Calu3 (cell line): ENCODE measurements at regions not wholly inside any gene's neighbourhood (a gene's known extent, or its start where the extent isn't known, plus 50 kb on each side); places are given as distances from the start of the nearest gene placed in this dataset.

Experiments
- BruUV-seq: library from RNA; stranded (reverse); fragments of 400-500 nt; replicated peaks from 2 replicates; lab custom pipeline; 2021; lab: Mats Ljungman, UMichigan
- CTCF ChIA-PET: fragments of 300-600 bp; sonication (Branson Sonifier 250); formaldehyde crosslinking; loops from one replicate; lab custom pipeline; 2022; ENCODE audit warnings: antibody characterized with exemption; lab: Charles Lee
- DNase-seq: peaks from one replicate; pipeline ENCODE4 v3.0.0; 2022
- H3K27ac Mint-ChIP-seq: one replicate; pipeline ENCODE4 v1.8.0; 2022; ENCODE audit warnings: mixed read lengths; ENCODE audit not compliant: unreplicated experiment
- H3K27me3 Mint-ChIP-seq: one replicate; pipeline ENCODE4 v1.8.0; 2022; ENCODE audit warnings: mixed read lengths; ENCODE audit not compliant: unreplicated experiment
- H3K36me3 Mint-ChIP-seq: one replicate; pipeline ENCODE4 v1.8.0; 2022; ENCODE audit warnings: mild to moderate bottlenecking, moderate library complexity, mixed read lengths; ENCODE audit not compliant: insufficient read depth, unreplicated experiment
- H3K4me1 Mint-ChIP-seq: one replicate; pipeline ENCODE4 v1.8.0; 2022; ENCODE audit warnings: mild to moderate bottlenecking, low read depth, mixed read lengths; ENCODE audit not compliant: unreplicated experiment
- H3K4me3 Mint-ChIP-seq: one replicate; pipeline ENCODE4 v1.8.0; 2022; ENCODE audit warnings: mild to moderate bottlenecking, low read depth, moderate library complexity, mixed read lengths; ENCODE audit not compliant: unreplicated experiment
- H3K9me3 Mint-ChIP-seq: one replicate; pipeline ENCODE4 v1.8.0; 2022; ENCODE audit warnings: low read depth, mixed read lengths; ENCODE audit not compliant: unreplicated experiment
- CTCF ChIP-seq: fragments of 200-600 bp; IDR thresholded peaks from one replicate; pipeline ENCODE4 v1.8.0; 2022; ENCODE audit warnings: antibody characterized with exemption; ENCODE audit not compliant: unreplicated experiment
- intact Hi-C: fragments of 100-400 bp; cut with micrococcal nuclease; formaldehyde crosslinking; loops from one replicate; pipeline ENCODE4 v1.10.0; 2022; ENCODE audit not compliant: unreplicated experiment

DNA sequence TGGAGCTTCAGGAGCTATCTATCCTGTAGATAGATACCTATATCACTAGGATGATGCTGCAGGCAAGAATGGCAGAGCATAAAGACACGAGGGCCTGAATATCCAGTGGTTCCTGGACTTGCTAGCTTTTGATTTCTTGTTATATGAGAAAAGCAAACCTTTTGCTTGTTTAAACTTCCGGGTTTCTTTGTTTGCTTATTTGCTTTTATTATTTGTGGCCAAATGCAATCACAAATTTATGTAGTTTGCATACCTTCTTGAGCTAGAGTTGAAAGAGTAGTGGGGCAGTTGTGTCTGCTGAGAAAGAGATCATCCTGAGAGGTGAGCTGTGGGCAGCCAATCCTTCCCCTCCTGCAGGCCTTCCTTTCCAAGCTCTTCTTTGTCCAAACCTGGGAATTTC lies 245.7 kb downstream of the AR start:
- no peak overlapping the region for H3K27ac Mint-ChIP-seq
- CTCF ChIA-PET, result no interaction called here
- no peaks in the 10 kb centered on the region for H3K9me3 Mint-ChIP-seq
- no peaks in the 10 kb centered on the region for H3K36me3 Mint-ChIP-seq
- DNase-seq, result no peak
- intact Hi-C loops, result no loop called here
- TF ChIP-seq CTCF, result no peak
- H3K4me1 Mint-ChIP-seq, result no peaks in the 10 kb centered on the region
- H3K4me3 Mint-ChIP-seq, result no peak overlapping the region
- no peaks in the 10 kb centered on the region for H3K27me3 Mint-ChIP-seq
- BruUV-seq, result no TSS peak
